HepG2 (cell line): ENCODE measurements at regions not wholly inside any gene's neighbourhood (a gene's known extent, or its start where the extent isn't known, plus 50 kb on each side); places are given as distances from the start of the nearest gene placed in this dataset.

Experiments
- ATAC-seq: fragments of 200-7000 bp; cut with Tn5 transposase; 3 replicates; pipeline ENCODE4 v1.9.1; 2020; ENCODE audit warnings: mild to moderate bottlenecking, moderate library complexity
- BruUV-seq: library from RNA; stranded (reverse); fragments of 400-500 nt; replicated peaks from 2 replicates; lab custom pipeline; 2021; lab: Mats Ljungman, UMichigan
- CTCF ChIA-PET: fragments of 300-600 bp; formaldehyde crosslinking; extraction: SDS; loops from one replicate; lab custom pipeline; 2021; ENCODE audit warnings: low total read pairs, inconsistent platforms, low intra/inter-chr PET ratio; lab: Yijun Ruan, JAX
- POLR2A ChIA-PET: fragments of 350-600 bp; sonication (Branson Sonifier 250); formaldehyde crosslinking; loops from one replicate; lab custom pipeline; 2020; ENCODE audit warnings: antibody characterized with exemption, inconsistent platforms; lab: Yijun Ruan, JAX
- DNase-seq: peaks from one replicate; pipeline ENCODE4 v3.0.0-alpha.2; 2015; ENCODE audit warnings: low spot score
- FAIRE-seq: peaks from 3 replicates; lab custom pipeline; 2011; peaks lifted over from hg19 to GRCh38; lab: Jason Lieb, UNC
- H2AFZ ChIP-seq: one replicate; pipeline ENCODE4 v1.6.1; 2011; ENCODE audit warnings: low read length, inconsistent platforms
- H3K27ac ChIP-seq: fragments of 300-600 bp; 3 replicates; pipeline ENCODE4 v1.8.0; 2011; ENCODE audit warnings: mixed run types, mild to moderate bottlenecking, mixed read lengths, low read length, inconsistent platforms; ENCODE audit not compliant: insufficient read depth; ENCODE audit errors: extremely low read length
- H3K27me3 ChIP-seq, 2 experiments: fragments of 200-600 bp in 1 of 2; 2 replicates in 1 of 2; 3 replicates in 1 of 2; pipeline versions ENCODE4 v1.6.0 to v1.8.0; 2011; ENCODE audit warnings: low read length in 2 of 2, mild to moderate bottlenecking in 2 of 2, moderate library complexity in 2 of 2, inconsistent platforms in 1 of 2; ENCODE audit not compliant: insufficient read depth in 2 of 2, control insufficient read depth in 1 of 2
- H3K36me3 ChIP-seq, 2 experiments: fragments of 200-600 bp in 1 of 2; replicated peaks in 1 of 2; 2 replicates in 1 of 2; 3 replicates in 1 of 2; pipeline versions ENCODE4 v1.5.1 to v1.8.0; 2011; ENCODE audit warnings: low read length in 2 of 2, inconsistent platforms in 1 of 2; ENCODE audit not compliant: insufficient read depth in 2 of 2, control insufficient read depth in 1 of 2
- H3K4me1 ChIP-seq: 2 replicates; pipeline ENCODE4 v1.5.1; 2012; ENCODE audit warnings: low read length, inconsistent platforms; ENCODE audit not compliant: insufficient read depth
- H3K4me2 ChIP-seq: 2 replicates; pipeline ENCODE4 v1.6.0; 2011; ENCODE audit warnings: low read depth, low read length, inconsistent platforms
- H3K4me3 ChIP-seq, 3 experiments: fragments of 200-600 bp in 1 of 3; sonication (generic), shearing (Covaris generic) in 1 of 3; replicated peaks in 1 of 3; 2 replicates each; pipeline ENCODE4 v1.5.1; 2011 to 2016; ENCODE audit warnings: low read length in 3 of 3, inconsistent platforms in 2 of 3, low read depth in 2 of 3, mild to moderate bottlenecking in 2 of 3, control low read depth in 1 of 3, mixed read lengths in 1 of 3; ENCODE audit not compliant: insufficient read depth in 1 of 3
- H3K79me2 ChIP-seq: one replicate; pipeline ENCODE4 v1.6.1; 2011; ENCODE audit warnings: low read length, inconsistent platforms; ENCODE audit not compliant: insufficient read depth
- H3K9ac ChIP-seq: 2 replicates; pipeline ENCODE4 v1.6.0; 2011; ENCODE audit warnings: mild to moderate bottlenecking, low read depth, low read length, inconsistent platforms; ENCODE audit not compliant: insufficient read depth
- H3K9me3 ChIP-seq: 2 replicates; pipeline ENCODE4 v1.5.1; 2012; ENCODE audit warnings: mild to moderate bottlenecking, low read length
- H4K20me1 ChIP-seq: 2 replicates; pipeline ENCODE4 v1.6.0; 2011; ENCODE audit warnings: inconsistent platforms, mild to moderate bottlenecking, low read length, moderate library complexity; ENCODE audit not compliant: insufficient read depth
- GATA4 ChIP-seq: sonication (generic); IDR thresholded peaks from 2 replicates; pipeline ENCODE4 v1.6.1; 2016; ENCODE audit warnings: antibody characterized with exemption, low read depth, borderline replicate concordance
- GATAD2A ChIP-seq: IDR thresholded peaks from 2 replicates; pipeline ENCODE4 v1.6.1; 2016
- MAF1 ChIP-seq: sonication (generic); formaldehyde crosslinking; IDR thresholded peaks from 2 replicates; pipeline ENCODE4 v1.5.0; 2020; ENCODE audit warnings: missing genetic modification reagents, borderline replicate concordance
- MTF2 ChIP-seq: sonication (generic); formaldehyde crosslinking; IDR thresholded peaks from 2 replicates; pipeline ENCODE4 v1.5.0; 2020; ENCODE audit warnings: missing genetic modification reagents, borderline replicate concordance
- NCOA5 ChIP-seq: sonication (generic); formaldehyde crosslinking; IDR thresholded peaks from 2 replicates; pipeline ENCODE4 v1.4.0; 2020; ENCODE audit warnings: missing genetic modification reagents
- NFE2L2 ChIP-seq: fragments of 150-350 bp; IDR thresholded peaks from 2 replicates; pipeline ENCODE4 v1.6.1; 2014; ENCODE audit warnings: low read length
- NR3C1 ChIP-seq: sonication (generic); formaldehyde crosslinking; IDR thresholded peaks from 2 replicates; pipeline ENCODE4 v1.4.0; 2020; ENCODE audit warnings: missing genetic modification reagents
- SIN3B ChIP-seq: fragments of 150-350 bp; IDR thresholded peaks from 2 replicates; pipeline ENCODE4 v1.6.1; 2014; ENCODE audit warnings: low read length
- SMARCE1 ChIP-seq: fragments of 450-650 bp; IDR thresholded peaks from 2 replicates; pipeline ENCODE4 v1.6.1; 2017; ENCODE audit warnings: borderline replicate concordance
- SP1 ChIP-seq, 2 experiments: fragments of 450-650 bp in 1 of 2; sonication (generic) in 1 of 2; formaldehyde crosslinking in 1 of 2; IDR thresholded peaks; 2 replicates each; pipeline versions ENCODE4 v1.4.0 to v1.6.1; 2016 to 2020; ENCODE audit warnings: missing genetic modification reagents in 1 of 2
- SP140L ChIP-seq: sonication (generic); formaldehyde crosslinking; IDR thresholded peaks from 2 replicates; pipeline ENCODE4 v1.4.0; 2020; ENCODE audit warnings: missing genetic modification reagents, borderline replicate concordance
- SRSF4 ChIP-seq: fragments of 200-400 bp; formaldehyde crosslinking; IDR thresholded peaks from one replicate; pipeline ENCODE4 v1.6.1; 2018; ENCODE audit warnings: mild to moderate bottlenecking, low read depth, low read length, moderate library complexity; ENCODE audit not compliant: poor library complexity, severe bottlenecking
- ZBTB38 ChIP-seq: sonication (generic); formaldehyde crosslinking; IDR thresholded peaks from 2 replicates; pipeline ENCODE4 v1.5.1; 2020; ENCODE audit warnings: mild to moderate bottlenecking, missing genetic modification reagents
- ZNF232 ChIP-seq: sonication (generic); formaldehyde crosslinking; IDR thresholded peaks from 2 replicates; pipeline ENCODE4 v1.4.0; 2020; ENCODE audit warnings: missing genetic modification reagents, borderline replicate concordance
- ZNF460 ChIP-seq: sonication (generic); formaldehyde crosslinking; IDR thresholded peaks from 2 replicates; pipeline ENCODE4 v1.5.1; 2020; ENCODE audit warnings: missing genetic modification reagents, mild to moderate bottlenecking, borderline replicate concordance
- ZNF546 ChIP-seq: sonication (generic); formaldehyde crosslinking; conservative IDR thresholded peaks from 2 replicates; pipeline ENCODE4 v1.8.1; 2023; ENCODE audit warnings: mild to moderate bottlenecking, missing genetic modification reagents
- WGBS: methylation state at CpG from one replicate; pipeline ENCODE4 v1.1.6; 2017; ENCODE audit warnings: low lambda C conversion rate; 5-methylcytosine and 5-hydroxymethylcytosine counted together
- in situ Hi-C: cut with HindIII; loops from 2 replicates; pipeline ENCODE4 v1.10.0; 2017; ENCODE audit warnings: low pct_unique_long_range_greater_than_20kb; ENCODE audit not compliant: extremely low pct_ligation_motif_present
- intact Hi-C: fragments of 100-400 bp; cut with micrococcal nuclease; formaldehyde crosslinking; loops from one replicate; pipeline ENCODE4 v1.10.0; 2022; ENCODE audit not compliant: unreplicated experiment
- TF ChIP-seq, protein P1 (sequence below): IDR thresholded peaks from 2 replicates; pipeline ENCODE4 v1.6.1; 2016; ENCODE audit warnings: missing biosample characterization, missing genetic modification reagents, low read depth
- TF ChIP-seq, protein P2 (sequence below), 2 experiments: fragments of 450-650 bp in 1 of 2; sonication (generic) in 1 of 2; formaldehyde crosslinking; IDR thresholded peaks; 2 replicates each; pipeline versions ENCODE4 v1.5.0 to v1.8.0; 2020 to 2022; ENCODE audit warnings: mild to moderate bottlenecking in 1 of 2, missing genetic modification reagents in 1 of 2

DNA sequence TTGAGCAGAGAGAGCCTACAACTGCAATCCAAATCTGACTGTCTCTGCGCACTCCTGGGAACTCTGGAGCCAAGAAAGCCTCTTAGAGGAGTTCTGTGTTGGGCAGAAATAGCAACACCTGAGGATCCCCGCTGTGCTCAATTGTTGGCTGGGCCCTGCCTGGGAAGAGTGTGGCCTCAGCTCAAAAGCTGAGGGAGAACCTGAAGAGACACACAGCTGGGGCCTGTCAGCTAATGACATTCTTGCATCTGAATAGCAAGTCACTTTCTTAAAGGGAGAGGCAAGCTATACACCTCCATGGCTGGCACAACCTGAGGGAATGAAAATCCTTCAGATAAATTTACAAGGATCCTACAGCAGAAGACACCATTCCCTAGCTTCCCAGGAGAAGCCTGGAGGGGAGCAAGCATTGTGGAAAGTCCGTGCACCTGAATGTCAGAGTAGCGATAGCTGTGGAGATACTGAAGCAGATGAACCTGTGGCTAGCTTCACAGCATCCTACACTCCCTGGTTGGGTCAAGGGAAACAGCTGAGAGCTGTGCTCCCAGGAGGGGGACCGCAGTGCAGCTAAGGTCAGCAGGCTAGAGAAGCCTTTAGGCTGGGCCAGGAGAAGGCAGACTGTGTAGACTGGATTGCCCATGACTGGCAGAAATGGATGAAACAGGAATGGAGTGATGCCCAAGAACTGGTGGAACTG lies 159.9 kb upstream of the PFN2 start:
- intact Hi-C loops, result no loop called here
- Histone ChIP-seq H3K79me2 (no peaks in the 10 kb centered on the region), H3K27me3 (no peaks in the 10 kb centered on the region; a peak in 1 of 5 replicates), H3K4me1 (no peaks in the 10 kb centered on the region), H4K20me1 (no peaks in the 10 kb centered on the region), H3K4me2 (no peak overlapping the region), H2AFZ (no peak overlapping the region), H3K4me3 (no peak overlapping the region), H3K36me3 (no peaks in the 10 kb centered on the region), H3K9me3 (no peaks in the 10 kb centered on the region), H3K9ac (no peak overlapping the region), H3K27ac (no peak overlapping the region)
- TF ChIP-seq NR3C1 (CRISPR knock-in tag) (no peak), ZNF460 (CRISPR knock-in tag) (no peak), ZBTB38 (CRISPR knock-in tag) (no peak), NFE2L2 (0 out of 2 replicates have a peak, but pooled peaks have one; percentile 11), SRSF4 (no peak), ZNF546 (CRISPR knock-in tag) (no peak)
- ChIA-PET POLR2A (no interaction called here), CTCF (no interaction called here)
- no peak; the same call in 2 of the 3 replicates for ATAC-seq
- FAIRE-seq, result no peak
- in situ Hi-C loops, result no loop called here
- WGBS, result 34% methylated on average over 5 of the region's 5 CpGs
- DNase-seq, result no peak
- BruUV-seq, result no TSS peak

DNA sequence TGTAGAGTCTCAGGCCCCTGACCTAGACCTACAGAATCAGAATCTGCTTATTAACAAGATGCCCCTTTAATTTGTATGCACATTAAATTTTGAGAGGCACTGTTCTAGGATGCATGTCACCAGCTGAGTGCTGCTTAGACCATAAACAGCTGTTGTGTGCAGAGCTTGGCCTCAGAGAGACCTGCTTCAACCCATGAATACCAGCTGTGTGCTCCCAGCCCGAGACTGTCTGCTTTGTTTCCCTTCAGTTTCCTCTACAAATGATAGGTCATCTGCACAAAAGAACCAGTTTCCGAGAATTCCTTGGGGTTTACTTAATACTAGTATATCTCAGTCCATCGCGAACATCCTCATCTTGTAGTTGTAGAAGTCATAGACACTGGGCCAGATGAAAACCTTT lies 158.5 kb upstream of the PFN2 start:
- no peak overlapping the region for H3K27ac ChIP-seq
- ChIA-PET POLR2A (no interaction called here), CTCF (no interaction called here)
- H2AFZ ChIP-seq, result no peak overlapping the region
- DNase-seq (no peak), FAIRE-seq (no peak), ATAC-seq (no peak)
- no peaks in the 10 kb centered on the region for H4K20me1 ChIP-seq
- H3K9ac ChIP-seq, result no peak overlapping the region
- in situ Hi-C loops (no loop called here), intact Hi-C loops (no loop called here)
- H3K27me3 ChIP-seq, result no peaks in the 10 kb centered on the region; a peak in 1 of 5 replicates
- no peaks in the 10 kb centered on the region for H3K36me3 ChIP-seq
- BruUV-seq, result no TSS peak
- no peak overlapping the region for H3K4me2 ChIP-seq
- no peaks in the 10 kb centered on the region for H3K79me2 ChIP-seq
- H3K4me1 ChIP-seq, result no peaks in the 10 kb centered on the region
- no peak overlapping the region for H3K4me3 ChIP-seq
- H3K9me3 ChIP-seq, result no peaks in the 10 kb centered on the region
- 50% methylated on average over 4 of the region's 4 CpGs for WGBS
- TF ChIP-seq SIN3B (no peak), NCOA5 (CRISPR knock-in tag) (no peak), SP140L (CRISPR knock-in tag) (no peak), ZNF232 (CRISPR knock-in tag) (no peak), GATA4 (no peak), SP1 (IDR thresholded peaks at IDR 0.05) (no peak), SP1 (CRISPR knock-in tag; IDR thresholded peaks at IDR 0.05) (no peak), SMARCE1 (no peak), MTF2 (CRISPR knock-in tag) (no peak), MAF1 (CRISPR knock-in tag) (no peak), GATAD2A (CRISPR knock-in tag) (no peak)
- TF ChIP-seq, protein P1, sequence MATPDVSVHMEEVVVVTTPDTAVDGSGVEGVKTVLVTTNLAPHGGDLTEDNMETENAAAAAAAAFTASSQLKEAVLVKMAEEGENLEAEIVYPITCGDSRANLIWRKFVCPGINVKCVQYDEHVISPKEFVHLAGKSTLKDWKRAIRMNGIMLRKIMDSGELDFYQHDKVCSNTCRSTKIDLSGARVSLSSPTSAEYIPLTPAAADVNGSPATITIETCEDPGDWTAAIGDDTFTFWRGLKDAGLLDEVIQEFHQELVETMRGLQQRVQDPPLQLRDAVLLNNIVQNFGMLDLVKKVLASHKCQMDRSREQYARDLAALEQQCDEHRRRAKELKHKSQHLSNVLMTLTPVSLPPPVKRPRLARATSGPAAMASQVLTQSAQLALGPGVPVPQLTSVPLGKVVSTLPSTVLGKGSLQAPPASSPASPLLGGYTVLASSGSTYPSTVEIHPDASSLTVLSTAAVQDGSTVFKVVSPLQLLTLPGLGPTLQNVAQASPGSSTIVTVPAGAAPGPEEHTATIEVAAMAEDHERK (CRISPR knock-in tag), result no peak
- TF ChIP-seq, protein P2, sequence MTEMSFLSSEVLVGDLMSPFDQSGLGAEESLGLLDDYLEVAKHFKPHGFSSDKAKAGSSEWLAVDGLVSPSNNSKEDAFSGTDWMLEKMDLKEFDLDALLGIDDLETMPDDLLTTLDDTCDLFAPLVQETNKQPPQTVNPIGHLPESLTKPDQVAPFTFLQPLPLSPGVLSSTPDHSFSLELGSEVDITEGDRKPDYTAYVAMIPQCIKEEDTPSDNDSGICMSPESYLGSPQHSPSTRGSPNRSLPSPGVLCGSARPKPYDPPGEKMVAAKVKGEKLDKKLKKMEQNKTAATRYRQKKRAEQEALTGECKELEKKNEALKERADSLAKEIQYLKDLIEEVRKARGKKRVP (CRISPR knock-in tag; IDR thresholded peaks at IDR 0.05), result no peak
